WTC11 (cell line): ENCODE measurements at regions not wholly inside any gene's neighbourhood (a gene's known extent, or its start where the extent isn't known, plus 50 kb on each side); places are given as distances from the start of the nearest gene placed in this dataset.

Source experiments
- ATAC-seq: fragments of 200-7000 bp; cut with Tn5 transposase; 2 replicates; pipeline ENCODE4 v1.10.0; 2021; ENCODE audit warnings: mild to moderate bottlenecking, moderate library complexity
- CTCF ChIA-PET: fragments of 300-600 bp; sonication (Branson Sonifier 250); formaldehyde crosslinking; loops from one replicate; lab custom pipeline; 2021; ENCODE audit warnings: antibody characterized with exemption; lab: Charles Lee
- POLR2A ChIA-PET: fragments of 350-600 bp; sonication (Branson Sonifier 250); formaldehyde crosslinking; loops from one replicate; lab custom pipeline; 2021; ENCODE audit warnings: antibody characterized with exemption; lab: Charles Lee
- DNase-seq: peaks from one replicate; pipeline ENCODE4 v3.0.0; 2021; ENCODE audit warnings: low spot score
- H3K27ac Mint-ChIP-seq: 2 replicates; pipeline ENCODE4 v1.8.0; 2021; ENCODE audit warnings: mixed read lengths
- H3K27me3 Mint-ChIP-seq: 2 replicates; pipeline ENCODE4 v1.8.0; 2021; ENCODE audit warnings: low read depth, mild to moderate bottlenecking, moderate library complexity, mixed read lengths
- H3K36me3 Mint-ChIP-seq: 2 replicates; pipeline ENCODE4 v1.8.0; 2021; ENCODE audit warnings: mixed read lengths
- H3K4me1 Mint-ChIP-seq: 2 replicates; pipeline ENCODE4 v1.8.0; 2022; ENCODE audit warnings: mixed read lengths
- H3K4me3 Mint-ChIP-seq: 2 replicates; pipeline ENCODE4 v1.8.0; 2021; ENCODE audit warnings: mild to moderate bottlenecking, moderate library complexity, mixed read lengths
- H3K9me3 Mint-ChIP-seq: 2 replicates; pipeline ENCODE4 v1.8.0; 2021; ENCODE audit warnings: mixed read lengths
- ETV6 ChIP-seq: sonication (generic); formaldehyde crosslinking; IDR thresholded peaks from 2 replicates; pipeline ENCODE4 v1.8.1; 2022; ENCODE audit warnings: mild to moderate bottlenecking, missing genetic modification reagents
- JUN ChIP-seq: sonication (generic); formaldehyde crosslinking; IDR thresholded peaks from 2 replicates; pipeline ENCODE4 v1.8.0; 2023; ENCODE audit warnings: mild to moderate bottlenecking, missing genetic modification reagents
- KAT7 ChIP-seq: sonication (generic); formaldehyde crosslinking; IDR thresholded peaks from 2 replicates; pipeline ENCODE4 v1.8.1; 2023; ENCODE audit warnings: missing genetic modification reagents, mild to moderate bottlenecking, borderline replicate concordance
- NFE2L1 ChIP-seq: sonication (generic); formaldehyde crosslinking; IDR thresholded peaks from 2 replicates; pipeline ENCODE4 v1.8.1; 2023; ENCODE audit warnings: missing genetic modification reagents
- NFYB ChIP-seq: sonication (generic); formaldehyde crosslinking; conservative IDR thresholded peaks from 2 replicates; pipeline ENCODE4 v1.8.0; 2022; ENCODE audit warnings: low read depth, missing genetic modification reagents
- PRRX2 ChIP-seq: fragments of 250-450 bp; sonication (Bioruptor Pico); IDR thresholded peaks from 2 replicates; pipeline ENCODE4 v1.8.0; 2021; ENCODE audit warnings: mild to moderate bottlenecking
- RELA ChIP-seq: sonication (generic); formaldehyde crosslinking; IDR thresholded peaks from 2 replicates; pipeline ENCODE4 v1.8.1; 2022; ENCODE audit warnings: missing genetic modification reagents, mild to moderate bottlenecking, borderline replicate concordance
- SMAD4 ChIP-seq: sonication (generic); formaldehyde crosslinking; IDR thresholded peaks from 2 replicates; pipeline ENCODE4 v1.8.0; 2022; ENCODE audit warnings: mild to moderate bottlenecking, missing genetic modification reagents
- TEAD4 ChIP-seq: sonication (generic); formaldehyde crosslinking; IDR thresholded peaks from 2 replicates; pipeline ENCODE4 v1.8.0; 2022; ENCODE audit warnings: mild to moderate bottlenecking, missing genetic modification reagents
- ZBTB21 ChIP-seq: sonication (generic); formaldehyde crosslinking; IDR thresholded peaks from 2 replicates; pipeline ENCODE4 v1.8.1; 2023; ENCODE audit warnings: mild to moderate bottlenecking, missing genetic modification reagents, borderline replicate concordance
- ZNF263 ChIP-seq: sonication (generic); formaldehyde crosslinking; IDR thresholded peaks from 2 replicates; pipeline ENCODE4 v1.8.1; 2022; ENCODE audit warnings: low read depth, mild to moderate bottlenecking, moderate library complexity, missing genetic modification reagents
- ZNF317 ChIP-seq: sonication (generic); formaldehyde crosslinking; IDR thresholded peaks from 2 replicates; pipeline ENCODE4 v1.8.1; 2023; ENCODE audit warnings: low read depth, mild to moderate bottlenecking, moderate library complexity, missing genetic modification reagents, borderline replicate concordance
- ZNF671 ChIP-seq: fragments of 250-450 bp; sonication (Bioruptor Pico); IDR thresholded peaks from 2 replicates; pipeline ENCODE4 v1.8.0; 2021; ENCODE audit warnings: mild to moderate bottlenecking
- TF ChIP-seq, protein P1 (sequence below): sonication (generic); formaldehyde crosslinking; IDR thresholded peaks from 2 replicates; pipeline ENCODE4 v1.8.1; 2022; ENCODE audit warnings: mild to moderate bottlenecking, missing genetic modification reagents, moderate library complexity, borderline replicate concordance
- TF ChIP-seq, protein P2 (sequence below): sonication (generic); formaldehyde crosslinking; IDR thresholded peaks from 2 replicates; pipeline ENCODE4 v1.8.1; 2023; ENCODE audit warnings: mild to moderate bottlenecking, missing genetic modification reagents
- TF ChIP-seq, protein P3 (sequence below): sonication (generic); formaldehyde crosslinking; IDR thresholded peaks from 2 replicates; pipeline ENCODE4 v1.8.1; 2022; ENCODE audit warnings: mild to moderate bottlenecking, moderate library complexity, missing genetic modification reagents
- TF ChIP-seq, protein P4 (sequence below): sonication (generic); formaldehyde crosslinking; conservative IDR thresholded peaks from 2 replicates; pipeline ENCODE4 v1.8.1; 2022; ENCODE audit warnings: mild to moderate bottlenecking, missing genetic modification reagents
- TF ChIP-seq, protein P5 (sequence below): sonication (generic); formaldehyde crosslinking; IDR thresholded peaks from 2 replicates; pipeline ENCODE4 v1.8.1; 2022; ENCODE audit warnings: low read depth, mild to moderate bottlenecking, moderate library complexity, missing genetic modification reagents, borderline replicate concordance
- TF ChIP-seq, protein P6 (sequence below): sonication (generic); formaldehyde crosslinking; IDR thresholded peaks from 2 replicates; pipeline ENCODE4 v1.8.1; 2023; ENCODE audit warnings: mild to moderate bottlenecking, missing genetic modification reagents, moderate library complexity

DNA sequence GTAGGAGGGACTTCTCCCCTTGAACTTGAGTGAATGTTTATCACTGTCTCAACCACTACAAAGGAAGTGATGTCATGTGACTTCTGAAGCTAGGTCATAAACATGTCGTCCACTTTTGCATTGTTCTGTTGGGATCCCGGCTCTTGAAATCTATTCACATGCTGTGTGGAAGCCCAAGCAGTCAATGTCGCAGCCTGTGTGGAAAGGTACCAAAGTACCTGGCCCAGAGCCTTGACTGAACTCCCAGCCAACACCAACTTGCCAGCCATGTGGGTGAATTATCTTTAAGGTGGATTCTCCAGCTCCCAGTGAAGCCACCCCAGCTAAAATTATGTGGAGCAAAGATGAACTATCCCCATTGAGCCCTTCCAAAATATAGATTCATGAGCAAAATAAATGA lies 85.0 kb upstream of the USP38 start:
- peaks cover 27% of the 10 kb centered on the region for H3K9me3 Mint-ChIP-seq
- POLR2A ChIA-PET, result no interaction called here
- TF ChIP-seq JUN (CRISPR knock-in tag), result no peak
- TF ChIP-seq ETV6 (CRISPR knock-in tag), result no peak
- no peak for TF ChIP-seq SMAD4 (CRISPR knock-in tag)
- no peak for TF ChIP-seq PRRX2
- no peak for TF ChIP-seq KAT7
- TF ChIP-seq, protein P1, sequence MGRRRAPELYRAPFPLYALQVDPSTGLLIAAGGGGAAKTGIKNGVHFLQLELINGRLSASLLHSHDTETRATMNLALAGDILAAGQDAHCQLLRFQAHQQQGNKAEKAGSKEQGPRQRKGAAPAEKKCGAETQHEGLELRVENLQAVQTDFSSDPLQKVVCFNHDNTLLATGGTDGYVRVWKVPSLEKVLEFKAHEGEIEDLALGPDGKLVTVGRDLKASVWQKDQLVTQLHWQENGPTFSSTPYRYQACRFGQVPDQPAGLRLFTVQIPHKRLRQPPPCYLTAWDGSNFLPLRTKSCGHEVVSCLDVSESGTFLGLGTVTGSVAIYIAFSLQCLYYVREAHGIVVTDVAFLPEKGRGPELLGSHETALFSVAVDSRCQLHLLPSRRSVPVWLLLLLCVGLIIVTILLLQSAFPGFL, result no peak
- TF ChIP-seq, protein P2, sequence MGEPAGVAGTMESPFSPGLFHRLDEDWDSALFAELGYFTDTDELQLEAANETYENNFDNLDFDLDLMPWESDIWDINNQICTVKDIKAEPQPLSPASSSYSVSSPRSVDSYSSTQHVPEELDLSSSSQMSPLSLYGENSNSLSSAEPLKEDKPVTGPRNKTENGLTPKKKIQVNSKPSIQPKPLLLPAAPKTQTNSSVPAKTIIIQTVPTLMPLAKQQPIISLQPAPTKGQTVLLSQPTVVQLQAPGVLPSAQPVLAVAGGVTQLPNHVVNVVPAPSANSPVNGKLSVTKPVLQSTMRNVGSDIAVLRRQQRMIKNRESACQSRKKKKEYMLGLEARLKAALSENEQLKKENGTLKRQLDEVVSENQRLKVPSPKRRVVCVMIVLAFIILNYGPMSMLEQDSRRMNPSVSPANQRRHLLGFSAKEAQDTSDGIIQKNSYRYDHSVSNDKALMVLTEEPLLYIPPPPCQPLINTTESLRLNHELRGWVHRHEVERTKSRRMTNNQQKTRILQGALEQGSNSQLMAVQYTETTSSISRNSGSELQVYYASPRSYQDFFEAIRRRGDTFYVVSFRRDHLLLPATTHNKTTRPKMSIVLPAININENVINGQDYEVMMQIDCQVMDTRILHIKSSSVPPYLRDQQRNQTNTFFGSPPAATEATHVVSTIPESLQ (CRISPR knock-in tag), result no peak
- peaks cover 9% of the 10 kb centered on the region; the same call in 1 of the 2 replicates for H3K4me1 Mint-ChIP-seq
- H3K4me3 Mint-ChIP-seq, result no peak overlapping the region; the same call in 1 of the 2 replicates
- no peak overlapping the region for H3K27ac Mint-ChIP-seq
- CTCF ChIA-PET, result no interaction called here
- ATAC-seq, result no peak
- peaks cover 15% of the 10 kb centered on the region for H3K36me3 Mint-ChIP-seq
- H3K27me3 Mint-ChIP-seq, result no peaks in the 10 kb centered on the region; the same call in 1 of the 2 replicates
- DNase-seq, result no peak

DNA sequence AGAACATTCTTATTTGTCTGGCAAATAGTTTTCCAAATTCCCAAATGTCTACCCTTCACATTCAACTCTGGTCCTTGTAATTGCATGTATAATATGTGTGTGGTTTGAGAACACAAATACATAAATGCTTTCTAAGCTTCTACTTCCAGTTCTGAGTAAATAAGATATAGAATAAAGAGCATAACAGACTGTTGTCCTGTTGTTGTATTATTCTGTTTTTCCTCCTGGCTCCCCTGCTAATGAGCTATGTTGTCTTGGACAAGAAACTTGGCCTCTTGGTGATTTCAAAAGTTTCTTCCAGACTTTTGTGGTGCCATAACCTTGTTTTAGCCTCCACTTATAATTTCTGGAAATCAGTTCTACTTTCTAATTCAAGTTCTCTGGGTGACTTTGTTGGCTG lies 75.3 kb upstream of the USP38 start:
- peaks cover 16% of the 10 kb centered on the region for H3K9me3 Mint-ChIP-seq
- H3K4me1 Mint-ChIP-seq, result peaks cover 3% of the 10 kb centered on the region; the same call in 1 of the 2 replicates
- TF ChIP-seq, protein P3, sequence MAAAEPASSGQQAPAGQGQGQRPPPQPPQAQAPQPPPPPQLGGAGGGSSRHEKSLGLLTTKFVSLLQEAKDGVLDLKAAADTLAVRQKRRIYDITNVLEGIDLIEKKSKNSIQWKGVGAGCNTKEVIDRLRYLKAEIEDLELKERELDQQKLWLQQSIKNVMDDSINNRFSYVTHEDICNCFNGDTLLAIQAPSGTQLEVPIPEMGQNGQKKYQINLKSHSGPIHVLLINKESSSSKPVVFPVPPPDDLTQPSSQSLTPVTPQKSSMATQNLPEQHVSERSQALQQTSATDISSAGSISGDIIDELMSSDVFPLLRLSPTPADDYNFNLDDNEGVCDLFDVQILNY (CRISPR knock-in tag), result no peak
- no peak for ATAC-seq
- peaks cover 3% of the 10 kb centered on the region; the same call in 1 of the 2 replicates for H3K36me3 Mint-ChIP-seq
- POLR2A ChIA-PET, result no interaction called here
- no peak for DNase-seq
- CTCF ChIA-PET, result no interaction called here
- no peaks in the 10 kb centered on the region for H3K27me3 Mint-ChIP-seq
- peak overlapping the region; percentile 60; the same call in 1 of the 2 replicates for H3K27ac Mint-ChIP-seq
- H3K4me3 Mint-ChIP-seq, result no peak overlapping the region

DNA sequence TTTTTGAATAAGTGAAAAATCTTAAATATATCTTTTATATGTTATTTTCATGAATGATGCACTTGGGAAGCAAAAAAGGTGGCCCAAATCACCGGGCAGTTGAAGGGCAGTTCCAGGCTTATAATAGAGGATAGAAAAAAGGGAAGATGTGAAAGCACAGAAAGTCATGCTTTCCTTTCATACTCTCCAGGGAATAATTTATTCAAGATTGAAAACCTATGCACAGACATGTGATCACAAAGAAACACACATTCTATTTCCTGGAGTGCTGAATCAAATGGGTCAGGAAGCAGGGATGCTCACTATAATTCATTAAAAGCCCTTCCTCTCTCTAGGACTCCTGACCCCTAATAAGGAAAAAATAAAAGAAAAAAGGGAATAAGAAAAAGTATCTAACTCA lies 66.1 kb upstream of the USP38 start:
- TF ChIP-seq, protein P4, sequence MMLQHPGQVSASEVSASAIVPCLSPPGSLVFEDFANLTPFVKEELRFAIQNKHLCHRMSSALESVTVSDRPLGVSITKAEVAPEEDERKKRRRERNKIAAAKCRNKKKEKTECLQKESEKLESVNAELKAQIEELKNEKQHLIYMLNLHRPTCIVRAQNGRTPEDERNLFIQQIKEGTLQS (CRISPR knock-in tag), result no peak
- TF ChIP-seq, protein P5, sequence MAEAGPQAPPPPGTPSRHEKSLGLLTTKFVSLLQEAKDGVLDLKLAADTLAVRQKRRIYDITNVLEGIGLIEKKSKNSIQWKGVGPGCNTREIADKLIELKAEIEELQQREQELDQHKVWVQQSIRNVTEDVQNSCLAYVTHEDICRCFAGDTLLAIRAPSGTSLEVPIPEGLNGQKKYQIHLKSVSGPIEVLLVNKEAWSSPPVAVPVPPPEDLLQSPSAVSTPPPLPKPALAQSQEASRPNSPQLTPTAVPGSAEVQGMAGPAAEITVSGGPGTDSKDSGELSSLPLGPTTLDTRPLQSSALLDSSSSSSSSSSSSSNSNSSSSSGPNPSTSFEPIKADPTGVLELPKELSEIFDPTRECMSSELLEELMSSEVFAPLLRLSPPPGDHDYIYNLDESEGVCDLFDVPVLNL, result no peak
- TF ChIP-seq ZNF263 (CRISPR knock-in tag) (no peak), NFE2L1 (no peak), RELA (CRISPR knock-in tag) (no peak), SMAD4 (CRISPR knock-in tag) (no peak)
- no peaks in the 10 kb centered on the region for H3K36me3 Mint-ChIP-seq
- H3K27ac Mint-ChIP-seq, result no peak overlapping the region
- H3K4me3 Mint-ChIP-seq, result no peak overlapping the region
- ATAC-seq, result no peak
- H3K9me3 Mint-ChIP-seq, result peaks cover 8% of the 10 kb centered on the region
- ChIA-PET CTCF (no interaction called here), POLR2A (no interaction called here)
- no peaks in the 10 kb centered on the region for H3K27me3 Mint-ChIP-seq
- H3K4me1 Mint-ChIP-seq, result 0 out of 2 replicates have a peak, but pooled peaks cover 3% of the 10 kb centered on the region
- no peak for DNase-seq

DNA sequence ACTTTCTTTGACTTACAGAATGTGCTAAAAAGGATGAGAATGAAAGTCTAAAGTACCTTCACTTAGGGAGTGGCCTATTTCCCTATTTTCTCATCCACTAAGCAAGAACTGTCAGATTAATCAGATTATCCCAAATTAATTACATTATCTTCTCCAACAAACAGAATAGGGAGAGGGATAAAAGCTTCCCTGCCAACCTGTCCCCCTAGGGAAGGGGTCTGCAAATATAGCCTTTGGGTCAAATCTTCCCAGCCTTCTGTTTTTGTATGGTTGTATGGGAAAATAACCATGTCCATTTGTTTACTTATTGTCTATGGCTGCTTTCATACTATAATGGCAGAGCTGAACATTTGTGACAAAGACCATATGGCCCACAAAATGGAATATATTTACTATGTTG lies 57.1 kb upstream of the USP38 start:
- CTCF ChIA-PET, result no interaction called here
- H3K9me3 Mint-ChIP-seq, result peaks cover 20% of the 10 kb centered on the region
- H3K36me3 Mint-ChIP-seq, result peaks cover 8% of the 10 kb centered on the region
- no peak for ATAC-seq
- no peaks in the 10 kb centered on the region for H3K27me3 Mint-ChIP-seq
- no peak overlapping the region for H3K27ac Mint-ChIP-seq
- no peak overlapping the region for H3K4me3 Mint-ChIP-seq
- no peak for DNase-seq
- TF ChIP-seq ZBTB21 (CRISPR knock-in tag), result no peak
- TF ChIP-seq, protein P6, sequence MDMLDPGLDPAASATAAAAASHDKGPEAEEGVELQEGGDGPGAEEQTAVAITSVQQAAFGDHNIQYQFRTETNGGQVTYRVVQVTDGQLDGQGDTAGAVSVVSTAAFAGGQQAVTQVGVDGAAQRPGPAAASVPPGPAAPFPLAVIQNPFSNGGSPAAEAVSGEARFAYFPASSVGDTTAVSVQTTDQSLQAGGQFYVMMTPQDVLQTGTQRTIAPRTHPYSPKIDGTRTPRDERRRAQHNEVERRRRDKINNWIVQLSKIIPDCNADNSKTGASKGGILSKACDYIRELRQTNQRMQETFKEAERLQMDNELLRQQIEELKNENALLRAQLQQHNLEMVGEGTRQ, result no peak
- TF ChIP-seq ZNF263 (CRISPR knock-in tag), result no peak
- TF ChIP-seq NFYB (CRISPR knock-in tag), result no peak
- TF ChIP-seq ZNF317, result no peak
- no peak for TF ChIP-seq KAT7
- no peak for TF ChIP-seq ZNF671 (CRISPR knock-in tag)
- TF ChIP-seq TEAD4 (CRISPR knock-in tag), result no peak
- TF ChIP-seq, all 79 proteins: peak for 0
- POLR2A ChIA-PET, result no interaction called here
- no peaks in the 10 kb centered on the region for H3K4me1 Mint-ChIP-seq
